Adrenal gland (tissue), 9 donors: ENCODE measurements at regions not wholly inside any gene's neighbourhood (a gene's known extent, or its start where the extent isn't known, plus 50 kb on each side); places are given as distances from the start of the nearest gene placed in this dataset.

ENCODE experiments used
- DNase-seq, 7 donors: peaks; one replicate each; pipeline ENCODE4 v3.0.0-alpha.2; 2019 to 2020
- H3K27ac ChIP-seq, 5 donors: fragments of 200-600 bp; sonication (generic) in 4 of 5; 1 replicate in 3 of 5; 2 replicates in 2 of 5; pipeline versions ENCODE4 v1.5.1 to v1.8.0; 2016 to 2020; ENCODE audit warnings: mild to moderate bottlenecking in 1 of 5
- H3K27me3 ChIP-seq: fragments of 200-600 bp; 2 replicates; pipeline ENCODE4 v1.8.0; 2021
- H3K36me3 ChIP-seq, 2 donors: fragments of 200-600 bp; replicated peaks in 1 of 2; 1 replicate in 1 of 2; 2 replicates in 1 of 2; pipeline versions ENCODE4 v1.5.1 to v1.8.0; 2018 to 2022
- H3K4me1 ChIP-seq, 2 donors: fragments of 200-600 bp; replicated peaks in 1 of 2; 1 replicate in 1 of 2; 2 replicates in 1 of 2; pipeline versions ENCODE4 v1.5.1 to v1.8.0; 2018 to 2021
- H3K4me3 ChIP-seq, 4 donors: fragments of 200-600 bp; sonication (generic) in 3 of 4; one replicate each; pipeline ENCODE4 v1.5.1; 2016 to 2018
- H3K9me3 ChIP-seq, 3 donors: fragments of 200-600 bp; sonication (generic) in 1 of 3; replicated peaks in 1 of 3; 1 replicate in 2 of 3; 2 replicates in 1 of 3; pipeline versions ENCODE4 v1.5.1 to v1.8.0; 2016 to 2021
- CTCF ChIP-seq, 6 experiments: fragments of 450-650 bp in 4 of 6; fragments of 200-600 bp in 2 of 6; sonication (generic) in 1 of 6; IDR thresholded peaks; 1 replicate in 5 of 6; 2 replicates in 1 of 6; pipeline versions ENCODE4 v1.5.1 to v1.8.0; 2016 to 2021; ENCODE audit warnings: antibody characterized with exemption in 6 of 6, mild to moderate bottlenecking in 2 of 6, moderate library complexity in 1 of 6
- POLR2A ChIP-seq, 2 donors: fragments of 450-650 bp; IDR thresholded peaks; one replicate each; pipeline ENCODE4 v1.6.1; 2017; ENCODE audit warnings: antibody characterized with exemption in 2 of 2, mild to moderate bottlenecking in 2 of 2, moderate library complexity in 1 of 2
- WGBS, 4 donors: extraction: QIAGEN DNeasy Blood & Tissue Kit in 2 of 4; methylation state at CpG; one replicate each; pipeline versions ENCODE4 v1.1.5 to v1.1.7; 2013 to 2017; 5-methylcytosine and 5-hydroxymethylcytosine counted together
- intact Hi-C, 2 donors: fragments of 100-400 bp; cut with DNase I; formaldehyde crosslinking; loops; one replicate each; pipeline versions ENCODE4 v1.14.1 to v1.15.0; 2022 to 2023
- donor health status: healthy with polysubstance abuse.
- donor health status: Bipolar disorder and iron deficiency.
- donor health status: DM: yes; HTN: yes; CAD: no.
- donor health status: DM: no; HTN: no; CAD: no.
- donor health status: DM: no; HTN: no; CAD: no.

DNA sequence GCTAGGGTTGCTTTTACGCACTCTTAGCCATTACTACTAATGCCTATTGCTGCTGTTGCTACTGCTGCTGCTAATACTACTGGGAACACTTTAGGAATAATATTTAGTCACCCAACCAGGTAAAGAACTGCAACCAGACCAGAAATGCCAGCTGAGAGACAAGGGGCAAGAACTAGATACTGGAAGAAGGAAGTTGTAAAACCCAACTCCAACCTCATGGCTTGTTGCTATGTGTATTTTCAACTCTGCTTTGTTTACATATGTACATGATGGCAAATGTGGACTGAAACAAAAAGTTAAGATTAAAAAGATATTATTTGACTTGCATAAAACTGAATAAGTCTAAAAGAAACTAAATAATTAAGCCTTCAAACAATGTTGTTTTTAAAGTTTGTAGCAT is 177.7 kb downstream of the GNAT3 start:
- no peak for DNase-seq
- Histone ChIP-seq H3K4me1 (no peaks in the 10 kb centered on the region), H3K9me3 (no peaks in the 10 kb centered on the region), H3K4me3 (no peak overlapping the region), H3K27me3 (no peaks in the 10 kb centered on the region), H3K36me3 (no peaks in the 10 kb centered on the region), H3K27ac (no peak overlapping the region)
- WGBS, 4 donors, result 91 to 100% (median 97%) methylated on average over 1 of the region's 1 CpG
- TF ChIP-seq CTCF (IDR thresholded peaks at IDR 0.05) (no peak), POLR2A (IDR thresholded peaks at IDR 0.05) (no peak)
- intact Hi-C loops, result no loop called here

- H3K4me3 ChIP-seq, result no peak overlapping the region
- H3K9me3 ChIP-seq, result no peaks in the 10 kb centered on the region
- no peak for DNase-seq
- intact Hi-C loops, result no loop called here
- no peaks in the 10 kb centered on the region for H3K4me1 ChIP-seq
- H3K27me3 ChIP-seq, result no peaks in the 10 kb centered on the region
- TF ChIP-seq POLR2A (IDR thresholded peaks at IDR 0.05) (no peak), CTCF (IDR thresholded peaks at IDR 0.05) (no peak)
- H3K36me3 ChIP-seq, result no peaks in the 10 kb centered on the region
- WGBS, 4 donors, result 86 to 97% (median 90%) methylated on average over 1 of the region's 1 CpG
- H3K27ac ChIP-seq, result no peak overlapping the region
Observed at GRCh38 chr7:80333040-80333439, 178.8 kb downstream of the GNAT3 start.

GRCh38 chr7:80330434-80330833 is 181.4 kb downstream of the GNAT3 start:
- Histone ChIP-seq H3K4me1 (no peaks in the 10 kb centered on the region), H3K27me3 (no peaks in the 10 kb centered on the region), H3K36me3 (no peaks in the 10 kb centered on the region), H3K27ac (no peak overlapping the region), H3K9me3 (no peaks in the 10 kb centered on the region), H3K4me3 (no peak overlapping the region)
- intact Hi-C loops, result no loop called here
- DNase-seq, result no peak
- TF ChIP-seq CTCF (IDR thresholded peaks at IDR 0.05), result no peak
- no peak for TF ChIP-seq POLR2A (IDR thresholded peaks at IDR 0.05)

DNA sequence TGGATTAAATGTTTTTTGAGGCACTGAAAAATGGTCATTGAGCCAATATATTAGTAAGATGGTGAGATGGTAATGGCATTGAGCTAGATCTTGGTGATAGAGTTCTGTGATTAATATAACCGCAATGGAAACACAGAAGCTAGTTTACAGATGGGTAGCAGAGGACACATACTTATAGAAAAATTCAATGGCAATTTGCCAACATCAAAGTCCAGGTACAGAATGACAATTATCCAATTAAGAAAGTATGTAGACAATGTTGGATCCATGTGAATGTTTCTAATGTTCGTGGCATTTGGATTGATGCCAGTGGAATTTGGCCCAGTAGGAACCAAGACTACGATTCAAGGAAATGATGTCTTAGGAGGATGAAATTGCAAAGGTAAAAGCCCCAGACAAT is 187.8 kb downstream of the GNAT3 start:
- WGBS, 4 donors, result 52 to 70% (median 59%) methylated on average over 3 of the region's 3 CpGs
- no peaks in the 10 kb centered on the region for H3K27me3 ChIP-seq
- no peak overlapping the region for H3K27ac ChIP-seq
- no peaks in the 10 kb centered on the region for H3K36me3 ChIP-seq
- no peak for TF ChIP-seq CTCF (IDR thresholded peaks at IDR 0.05)
- no peak for TF ChIP-seq POLR2A (IDR thresholded peaks at IDR 0.05)
- H3K4me1 ChIP-seq, result no peaks in the 10 kb centered on the region
- no peak for DNase-seq
- no peak overlapping the region for H3K4me3 ChIP-seq
- intact Hi-C loops, result no loop called here
- H3K9me3 ChIP-seq, result no peaks in the 10 kb centered on the region
